Mesenchymal stem cell (in vitro differentiated cells and primary cell): ENCODE measurements at regions not wholly inside any gene's neighbourhood (a gene's known extent, or its start where the extent isn't known, plus 50 kb on each side); places are given as distances from the start of the nearest gene placed in this dataset.

ENCODE experiments used
- DNase-seq: peaks from one replicate; pipeline ENCODE4 v3.0.0-alpha.2; 2013
- H2AFZ ChIP-seq: one replicate; pipeline ENCODE4 v1.6.1; 2013; ENCODE audit warnings: low read depth, mild to moderate bottlenecking, control low read depth, inconsistent platforms, low read length, moderate library complexity
- H2AK5ac ChIP-seq: 2 replicates; pipeline ENCODE4 v1.6.1; 2013; ENCODE audit warnings: low read length, moderate library complexity, mild to moderate bottlenecking, inconsistent platforms; ENCODE audit not compliant: severe bottlenecking
- H2BK120ac ChIP-seq: one replicate; pipeline ENCODE4 v1.6.1; 2013; ENCODE audit warnings: low read depth, mild to moderate bottlenecking, inconsistent platforms, low read length, moderate library complexity
- H2BK12ac ChIP-seq, 2 experiments: one replicate each; pipeline ENCODE4 v1.6.1; 2013; ENCODE audit warnings: inconsistent platforms in 2 of 2, low read length in 2 of 2, mild to moderate bottlenecking in 2 of 2, moderate library complexity in 2 of 2, control low read depth in 1 of 2
- H2BK15ac ChIP-seq: one replicate; pipeline ENCODE4 v1.6.1; 2013; ENCODE audit warnings: mild to moderate bottlenecking, low read depth, inconsistent platforms; ENCODE audit not compliant: poor library complexity, severe bottlenecking
- H2BK5ac ChIP-seq: 2 replicates; pipeline ENCODE4 v1.6.1; 2013; ENCODE audit warnings: low read depth, mild to moderate bottlenecking, low read length, control low read depth, inconsistent platforms; ENCODE audit not compliant: poor library complexity, severe bottlenecking
- H3K14ac ChIP-seq, 2 experiments: one replicate each; pipeline ENCODE4 v1.6.1; 2013; ENCODE audit warnings: inconsistent platforms in 2 of 2, low read length in 2 of 2, control low read depth in 1 of 2, mild to moderate bottlenecking in 1 of 2, moderate library complexity in 1 of 2
- H3K18ac ChIP-seq, 2 experiments: one replicate each; pipeline ENCODE4 v1.6.1; 2013; ENCODE audit warnings: inconsistent platforms in 2 of 2, low read length in 2 of 2, control low read depth in 1 of 2, low read depth in 1 of 2, mild to moderate bottlenecking in 1 of 2
- H3K23ac ChIP-seq, 2 experiments: one replicate each; pipeline ENCODE4 v1.6.1; 2013; ENCODE audit warnings: inconsistent platforms in 2 of 2, low read length in 2 of 2, mild to moderate bottlenecking in 2 of 2, moderate library complexity in 2 of 2, control low read depth in 1 of 2
- H3K27ac ChIP-seq: 2 replicates; pipeline ENCODE4 v1.5.1; 2013; ENCODE audit warnings: mild to moderate bottlenecking, moderate library complexity, low read length, control low read depth, inconsistent platforms; ENCODE audit not compliant: poor library complexity, severe bottlenecking
- H3K27me3 ChIP-seq, 2 experiments: 2 replicates each; pipeline versions ENCODE4 v1.6.1 to v1.7.0; 2013; ENCODE audit warnings: low read length in 2 of 2, mild to moderate bottlenecking in 2 of 2, moderate library complexity in 2 of 2, control low read depth in 1 of 2, inconsistent platforms in 1 of 2; ENCODE audit not compliant: control insufficient read depth in 1 of 2, insufficient read depth in 1 of 2
- H3K36me3 ChIP-seq, 2 experiments: 2 replicates each; pipeline versions ENCODE4 v1.6.1 to v1.7.0; 2013; ENCODE audit warnings: low read length in 2 of 2, control low read depth in 1 of 2, inconsistent platforms in 1 of 2, low read depth in 1 of 2, mild to moderate bottlenecking in 1 of 2; ENCODE audit not compliant: insufficient read depth in 2 of 2, control insufficient read depth in 1 of 2
- H3K4ac ChIP-seq, 2 experiments: one replicate each; pipeline ENCODE4 v1.6.1; 2013; ENCODE audit warnings: inconsistent platforms in 2 of 2, low read length in 2 of 2, mild to moderate bottlenecking in 2 of 2, moderate library complexity in 2 of 2, control low read depth in 1 of 2, low read depth in 1 of 2
- H3K4me1 ChIP-seq: 2 replicates; pipeline ENCODE4 v1.6.1; 2013; ENCODE audit warnings: low read depth, low read length, control low read depth; ENCODE audit not compliant: control insufficient read depth, insufficient read depth
- H3K4me2 ChIP-seq: 2 replicates; pipeline ENCODE4 v1.6.1; 2013; ENCODE audit warnings: low read length, mild to moderate bottlenecking, inconsistent platforms; ENCODE audit not compliant: poor library complexity, severe bottlenecking
- H3K4me3 ChIP-seq, 2 experiments: 2 replicates each; pipeline versions ENCODE4 v1.5.1 to v1.7.0; 2013; ENCODE audit warnings: low read length in 2 of 2, mild to moderate bottlenecking in 2 of 2, control low read depth in 1 of 2, low read depth in 1 of 2; ENCODE audit not compliant: insufficient read depth in 1 of 2
- H3K79me1 ChIP-seq: replicated peaks from 2 replicates; pipeline ENCODE4 v1.6.1; 2013; ENCODE audit warnings: mild to moderate bottlenecking, control low read depth, low read length, inconsistent platforms; ENCODE audit not compliant: poor library complexity, severe bottlenecking
- H3K9ac ChIP-seq: 2 replicates; pipeline ENCODE4 v1.7.0; 2013; ENCODE audit warnings: mild to moderate bottlenecking, low read length, moderate library complexity
- H3K9me3 ChIP-seq: 2 replicates; pipeline ENCODE4 v1.7.0; 2013; ENCODE audit warnings: mild to moderate bottlenecking, low read length; ENCODE audit not compliant: control insufficient read depth
- H4K8ac ChIP-seq: one replicate; pipeline ENCODE4 v1.6.1; 2013; ENCODE audit warnings: inconsistent platforms, mild to moderate bottlenecking, low read length, moderate library complexity
- H4K91ac ChIP-seq: one replicate; pipeline ENCODE4 v1.6.1; 2013; ENCODE audit warnings: mild to moderate bottlenecking, low read length, inconsistent platforms
- WGBS: methylation state at CpG from one replicate; pipeline ENCODE4 v1.1.7; 2013; ENCODE audit warnings: mixed read lengths; 5-methylcytosine and 5-hydroxymethylcytosine counted together

GRCh38 chr2:30354621-30355020, 92.4 kb upstream of the LCLAT1 start:
- Histone ChIP-seq H3K4me2 (no peak overlapping the region), H3K9ac (no peak overlapping the region), H4K91ac (no peak overlapping the region), H3K14ac (no peak overlapping the region), H2AK5ac (no peak overlapping the region), H3K18ac (no peak overlapping the region), H3K27ac (no peak overlapping the region), H3K36me3 (no peaks in the 10 kb centered on the region), H2BK120ac (no peak overlapping the region), H3K9me3 (no peaks in the 10 kb centered on the region), H2AFZ (no peak overlapping the region), H2BK5ac (no peak overlapping the region), H3K27me3 (peaks cover 0 to 5% of the 10 kb centered on the region in 2 experiments), H3K4me3 (no peak overlapping the region), H3K23ac (no peak overlapping the region), H2BK12ac (no peak overlapping the region), H2BK15ac (peak overlapping the region; percentile 57), H3K4ac (no peak overlapping the region), H3K4me1 (no peaks in the 10 kb centered on the region), H3K79me1 (no peaks in the 10 kb centered on the region), H4K8ac (peak overlapping the region; percentile 7)
- DNase-seq: no peak
- 44% methylated on average over 1 of the region's 1 CpG for WGBS

GRCh38 chr2:30355306-30355705, 91.7 kb upstream of the LCLAT1 start:
- no peak overlapping the region for H3K27ac ChIP-seq
- DNase-seq: no peak

GRCh38 chr2:30356071-30356470, 91.0 kb upstream of the LCLAT1 start:
- DNase-seq: peak; percentile 40
- WGBS: 93% methylated on average over 3 of the region's 6 CpGs
- Histone ChIP-seq H3K9me3 (no peaks in the 10 kb centered on the region), H2AK5ac (no peak overlapping the region), H3K36me3 (no peaks in the 10 kb centered on the region), H3K27me3 (peaks cover 0 to 5% of the 10 kb centered on the region in 2 experiments), H2BK120ac (no peak overlapping the region), H2BK5ac (no peak overlapping the region), H3K9ac (no peak overlapping the region), H2AFZ (no peak overlapping the region), H3K23ac (no peak overlapping the region), H3K14ac (no peak overlapping the region), H3K4ac (no peak overlapping the region), H3K4me3 (no peak overlapping the region), H3K27ac (no peak overlapping the region), H3K4me1 (no peaks in the 10 kb centered on the region), H3K18ac (no peak overlapping the region), H3K4me2 (no peak overlapping the region), H4K91ac (no peak overlapping the region), H4K8ac (no peak overlapping the region), H3K79me1 (no peaks in the 10 kb centered on the region), H2BK15ac (no peak overlapping the region), H2BK12ac (peak overlapping the region in 1 of 2 experiments; percentile 24)

More at GRCh38 chr2:30355306-30355705, 91.7 kb upstream of the LCLAT1 start:
- Histone ChIP-seq H4K91ac (no peak overlapping the region), H3K18ac (no peak overlapping the region), H2BK12ac (no peak overlapping the region), H3K79me1 (no peaks in the 10 kb centered on the region), H3K4me3 (no peak overlapping the region), H3K9me3 (no peaks in the 10 kb centered on the region), H3K9ac (no peak overlapping the region), H4K8ac (peak overlapping the region; percentile 47), H2AK5ac (no peak overlapping the region), H2BK5ac (no peak overlapping the region), H2AFZ (no peak overlapping the region), H3K4me2 (no peak overlapping the region), H3K14ac (no peak overlapping the region), H2BK120ac (no peak overlapping the region), H3K27me3 (peaks cover 0 to 5% of the 10 kb centered on the region in 2 experiments), H3K36me3 (no peaks in the 10 kb centered on the region), H3K23ac (no peak overlapping the region), H3K4me1 (no peaks in the 10 kb centered on the region), H2BK15ac (no peak overlapping the region), H3K4ac (no peak overlapping the region)
- 100% methylated on average over 1 of the region's 3 CpGs for WGBS

- 71% methylated on average over 6 of the region's 6 CpGs for WGBS
- H3K4me3 ChIP-seq: no peak overlapping the region
These were observed 90.3 kb upstream of the LCLAT1 start for GRCh38 chr2:30356776-30357175.

More at GRCh38 chr2:30356776-30357175, 90.3 kb upstream of the LCLAT1 start:
- Histone ChIP-seq H2BK5ac (no peak overlapping the region), H3K27me3 (no peaks in the 10 kb centered on the region), H2AFZ (no peak overlapping the region), H4K91ac (no peak overlapping the region), H3K4me1 (peaks cover 3% of the 10 kb centered on the region), H3K18ac (no peak overlapping the region), H2BK120ac (no peak overlapping the region), H3K9me3 (no peaks in the 10 kb centered on the region), H3K14ac (no peak overlapping the region), H2BK15ac (no peak overlapping the region), H3K23ac (no peak overlapping the region), H3K27ac (no peak overlapping the region), H3K4ac (no peak overlapping the region), H2AK5ac (no peak overlapping the region), H3K4me2 (no peak overlapping the region), H4K8ac (no peak overlapping the region), H3K36me3 (no peaks in the 10 kb centered on the region), H3K9ac (no peak overlapping the region), H3K79me1 (no peaks in the 10 kb centered on the region), H2BK12ac (no peak overlapping the region)
- no peak for DNase-seq
